Gastroesophageal sphincter (tissue), 4 donors: ENCODE measurements at regions not wholly inside any gene's neighbourhood (a gene's known extent, or its start where the extent isn't known, plus 50 kb on each side); places are given as distances from the start of the nearest gene placed in this dataset.
A peak's percentile ranks its signal among the peaks of the same experiment; 100 is the strongest.

Experiments
- ATAC-seq: fragments of 150-250 bp; one replicate; pipeline ENCODE4 v1.9.1; 2016; ENCODE audit warnings: mild to moderate bottlenecking, moderate library complexity
- H3K27ac ChIP-seq, 4 donors: fragments of 200-600 bp; sonication (generic) in 3 of 4; 1 replicate in 3 of 4; 2 replicates in 1 of 4; pipeline ENCODE4 v1.5.1; 2016 to 2019
- H3K27me3 ChIP-seq: fragments of 200-600 bp; sonication (generic); one replicate; pipeline ENCODE4 v1.5.1; 2019
- H3K36me3 ChIP-seq, 2 donors: fragments of 200-600 bp; sonication (generic); one replicate each; pipeline ENCODE4 v1.5.1; 2019; ENCODE audit warnings: control low read depth in 1 of 2
- H3K4me1 ChIP-seq, 3 donors: fragments of 200-600 bp; sonication (generic); 1 replicate in 2 of 3; 2 replicates in 1 of 3; pipeline ENCODE4 v1.5.1; 2016 to 2019; ENCODE audit warnings: control low read depth in 2 of 3
- H3K4me3 ChIP-seq, 2 donors: fragments of 200-600 bp; sonication (generic); one replicate each; pipeline ENCODE4 v1.5.1; 2019; ENCODE audit warnings: mild to moderate bottlenecking in 1 of 2, moderate library complexity in 1 of 2
- H3K9me3 ChIP-seq, 3 donors: fragments of 200-600 bp; sonication (generic); one replicate each; pipeline ENCODE4 v1.5.1; 2017 to 2019; ENCODE audit warnings: control low read depth in 2 of 3
- CTCF ChIP-seq, 4 experiments: fragments of 200-600 bp in 2 of 4; fragments of 450-650 bp in 2 of 4; sonication (generic) in 1 of 4; IDR thresholded peaks; one replicate each; pipeline ENCODE4 v1.5.1; 2017 to 2019; ENCODE audit warnings: antibody characterized with exemption in 4 of 4, mild to moderate bottlenecking in 2 of 4, moderate library complexity in 2 of 4
- EP300 ChIP-seq: sonication (generic); formaldehyde crosslinking; IDR thresholded peaks from one replicate; pipeline ENCODE4 v1.6.1; 2017; ENCODE audit warnings: antibody characterized with exemption, mild to moderate bottlenecking
- POLR2A ChIP-seq, 2 donors: fragments of 450-650 bp; IDR thresholded peaks; one replicate each; pipeline ENCODE4 v1.6.1; 2017; ENCODE audit warnings: antibody characterized with exemption in 2 of 2, mild to moderate bottlenecking in 2 of 2, moderate library complexity in 1 of 2
- POLR2AphosphoS5 ChIP-seq: sonication (generic); formaldehyde crosslinking; IDR thresholded peaks from one replicate; pipeline ENCODE4 v1.6.1; 2017; ENCODE audit warnings: antibody characterized with exemption
- WGBS, 2 donors: methylation state at CpG; one replicate each; pipeline ENCODE4 v1.1.5; 2018; ENCODE audit warnings: low coverage in 1 of 2; 5-methylcytosine and 5-hydroxymethylcytosine counted together

DNA sequence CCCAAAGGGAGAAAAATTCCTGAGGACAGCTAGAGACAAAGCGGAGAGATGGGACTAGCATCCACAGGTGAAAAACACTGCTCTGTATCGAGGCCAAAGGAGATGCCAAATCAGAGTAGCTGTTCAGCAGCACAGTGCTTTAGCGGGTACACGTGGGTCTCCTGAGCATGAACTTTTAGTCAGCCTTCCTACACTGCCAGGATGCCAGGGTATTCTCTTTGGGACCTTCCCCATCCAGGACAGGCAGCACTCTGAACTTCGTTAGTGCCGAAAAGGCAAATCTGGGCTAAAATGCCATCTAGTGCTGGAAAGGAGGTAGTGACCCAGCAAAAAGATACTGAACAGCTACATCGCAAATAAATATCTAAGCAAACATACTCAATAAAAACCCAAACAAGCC is 64.9 kb downstream of the C6orf58 start:
- no peak overlapping the region for H3K4me3 ChIP-seq
- H3K27ac ChIP-seq, result no peak overlapping the region
- TF ChIP-seq EP300 (no peak), POLR2A (IDR thresholded peaks at IDR 0.05) (no peak), CTCF (IDR thresholded peaks at IDR 0.05) (peak in 2 of 4 experiments; percentile 29 to 38), POLR2AphosphoS5 (no peak)
- no peaks in the 10 kb centered on the region for H3K4me1 ChIP-seq
- no peaks in the 10 kb centered on the region for H3K36me3 ChIP-seq
- peaks cover 6% of the 10 kb centered on the region for H3K27me3 ChIP-seq
- H3K9me3 ChIP-seq, result no peaks in the 10 kb centered on the region
- 37 to 43% methylated on average over 1 to 7 of the region's 7 CpGs for WGBS, 2 donors
- ATAC-seq, result no peak
